ENCODE measurements at regions not wholly inside any gene's neighbourhood (a gene's known extent, or its start where the extent isn't known, plus 50 kb on each side); places are given as distances from the start of the nearest gene placed in this dataset.

DNA sequence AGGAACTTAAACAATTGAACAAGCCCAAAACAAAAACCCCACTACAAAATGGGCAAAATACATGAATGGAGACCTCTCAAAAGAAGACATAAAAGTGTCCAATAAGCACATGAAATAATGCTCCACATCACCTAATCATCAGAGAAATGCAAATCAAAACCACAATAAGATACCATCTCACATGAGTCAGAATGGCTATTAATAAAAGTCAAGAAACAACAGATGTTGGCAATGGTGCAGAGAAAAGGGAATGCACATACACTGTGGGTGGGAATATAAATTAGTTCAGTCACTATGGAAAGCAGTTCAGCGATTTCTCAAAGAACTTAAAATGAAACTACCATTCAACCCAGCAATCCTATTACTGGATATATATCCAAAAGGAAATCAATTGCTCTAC lies 337.4 kb upstream of the GRIA1 start:
- Histone ChIP-seq H3K27ac (replicated peaks) (no peak overlapping the region), H3K4me3 (no peak overlapping the region), H3K27me3 (ENCODE audit: low read depth) (peaks cover 15% of the 10 kb centered on the region), H3K4me1 (no peaks in the 10 kb centered on the region), H3K36me3 (no peaks in the 10 kb centered on the region), H3K9me3 (replicated peaks) (peaks cover 12% of the 10 kb centered on the region)
- DNase-seq, result no peak
- intact Hi-C loops (cut with micrococcal nuclease), result no loop called here
- TF ChIP-seq, protein P1, sequence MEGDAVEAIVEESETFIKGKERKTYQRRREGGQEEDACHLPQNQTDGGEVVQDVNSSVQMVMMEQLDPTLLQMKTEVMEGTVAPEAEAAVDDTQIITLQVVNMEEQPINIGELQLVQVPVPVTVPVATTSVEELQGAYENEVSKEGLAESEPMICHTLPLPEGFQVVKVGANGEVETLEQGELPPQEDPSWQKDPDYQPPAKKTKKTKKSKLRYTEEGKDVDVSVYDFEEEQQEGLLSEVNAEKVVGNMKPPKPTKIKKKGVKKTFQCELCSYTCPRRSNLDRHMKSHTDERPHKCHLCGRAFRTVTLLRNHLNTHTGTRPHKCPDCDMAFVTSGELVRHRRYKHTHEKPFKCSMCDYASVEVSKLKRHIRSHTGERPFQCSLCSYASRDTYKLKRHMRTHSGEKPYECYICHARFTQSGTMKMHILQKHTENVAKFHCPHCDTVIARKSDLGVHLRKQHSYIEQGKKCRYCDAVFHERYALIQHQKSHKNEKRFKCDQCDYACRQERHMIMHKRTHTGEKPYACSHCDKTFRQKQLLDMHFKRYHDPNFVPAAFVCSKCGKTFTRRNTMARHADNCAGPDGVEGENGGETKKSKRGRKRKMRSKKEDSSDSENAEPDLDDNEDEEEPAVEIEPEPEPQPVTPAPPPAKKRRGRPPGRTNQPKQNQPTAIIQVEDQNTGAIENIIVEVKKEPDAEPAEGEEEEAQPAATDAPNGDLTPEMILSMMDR (IDR thresholded peaks at IDR 0.05; ENCODE audit: borderline replicate concordance), result no peak

DNA sequence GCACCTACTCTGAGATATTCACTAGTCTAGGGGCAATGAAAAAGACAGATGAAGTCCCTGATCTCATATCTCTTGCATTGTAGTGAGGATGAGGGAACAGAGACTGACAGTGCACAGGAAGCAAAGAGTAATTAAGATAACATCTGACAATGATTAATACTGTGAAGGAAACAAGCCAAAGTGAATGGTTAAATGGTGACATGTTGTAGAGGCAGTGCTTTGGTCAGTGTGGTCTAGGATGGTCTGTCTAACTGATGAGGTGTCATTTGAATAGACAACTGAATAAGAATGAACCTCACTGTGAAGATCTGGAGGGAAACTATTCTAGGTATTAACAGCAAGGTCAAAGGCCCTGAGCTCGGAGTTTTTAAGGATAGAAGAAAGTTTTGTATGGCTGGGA lies 333.3 kb upstream of the GRIA1 start:
- no peak for DNase-seq
- intact Hi-C loops (cut with micrococcal nuclease), result no loop called here
- TF ChIP-seq, protein P1 (IDR thresholded peaks at IDR 0.05; ENCODE audit: borderline replicate concordance), result no peak
- no peak overlapping the region for H3K27ac ChIP-seq (replicated peaks)
- no peak overlapping the region for H3K4me3 ChIP-seq
- H3K27me3 ChIP-seq (ENCODE audit: low read depth), result no peaks in the 10 kb centered on the region
- H3K4me1 ChIP-seq, result no peaks in the 10 kb centered on the region
- H3K36me3 ChIP-seq, result no peaks in the 10 kb centered on the region
- peaks cover 8% of the 10 kb centered on the region for H3K9me3 ChIP-seq (replicated peaks)

DNA sequence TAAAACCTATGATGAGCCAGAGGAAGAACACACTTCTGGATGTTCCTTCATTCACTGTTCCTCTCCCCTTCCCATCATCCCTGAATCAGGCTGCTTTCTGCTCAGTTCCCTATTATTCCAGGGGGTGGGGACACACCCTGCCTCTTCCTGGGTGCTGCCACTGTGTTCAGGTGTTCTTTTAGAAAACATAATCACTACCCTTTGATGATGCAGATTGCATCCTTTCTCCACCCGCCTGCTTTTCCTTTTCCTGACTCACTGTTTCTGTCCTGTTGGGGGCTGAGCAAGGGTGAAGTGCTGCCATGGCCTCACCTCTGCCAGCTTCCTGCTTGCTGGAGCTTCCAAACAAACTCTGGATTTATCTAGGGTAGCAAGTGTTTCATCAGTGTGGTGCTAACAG lies 331.9 kb upstream of the GRIA1 start:
- TF ChIP-seq, protein P1 (IDR thresholded peaks at IDR 0.05; ENCODE audit: borderline replicate concordance), result no peak
- intact Hi-C loops (cut with micrococcal nuclease), result no loop called here
- Histone ChIP-seq H3K27me3 (ENCODE audit: low read depth) (no peaks in the 10 kb centered on the region), H3K36me3 (no peaks in the 10 kb centered on the region), H3K4me1 (no peaks in the 10 kb centered on the region), H3K27ac (replicated peaks) (no peak overlapping the region), H3K4me3 (no peak overlapping the region), H3K9me3 (replicated peaks) (peaks cover 7% of the 10 kb centered on the region)
- no peak for DNase-seq

DNA sequence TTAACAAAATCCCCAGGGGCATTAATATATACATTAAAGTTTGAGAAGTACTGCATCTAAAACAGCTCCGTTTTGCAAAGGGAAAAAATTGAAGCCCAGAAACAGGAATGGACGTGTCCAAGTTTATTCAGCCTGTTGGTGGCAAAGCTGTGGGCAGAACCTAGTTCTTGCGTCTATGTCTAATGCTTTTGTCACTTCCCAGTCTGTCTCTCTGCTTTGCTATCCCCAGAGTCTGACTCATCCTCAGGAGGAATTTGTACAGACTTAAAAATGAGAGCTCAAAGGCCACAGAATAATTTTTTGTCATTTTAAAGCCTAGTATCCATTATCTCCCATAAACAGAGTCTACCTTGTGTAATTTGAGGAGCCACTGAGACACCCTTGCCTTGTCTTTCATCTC lies 330.9 kb upstream of the GRIA1 start:
- TF ChIP-seq, protein P1 (IDR thresholded peaks at IDR 0.05; ENCODE audit: borderline replicate concordance), result no peak

DNA sequence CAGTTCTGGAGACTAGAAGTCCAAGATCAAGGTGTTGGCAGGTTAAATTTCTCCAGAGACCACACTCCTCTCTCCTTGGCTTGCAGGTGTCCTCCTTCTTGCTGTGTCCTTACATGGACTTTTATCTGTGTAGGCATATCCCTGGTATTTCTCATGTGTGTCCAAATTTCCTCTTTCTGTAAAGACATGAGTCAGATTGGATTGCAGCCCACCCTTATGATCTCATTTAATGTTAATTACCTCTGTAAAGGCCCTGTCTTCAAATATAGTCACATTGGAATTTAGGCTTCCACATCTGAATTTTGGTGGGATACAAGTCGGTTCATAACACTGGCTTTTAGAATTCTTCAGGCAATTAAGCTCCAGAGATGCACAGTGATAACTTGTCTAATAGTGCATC lies 322.2 kb upstream of the GRIA1 start:
- H3K9me3 ChIP-seq (replicated peaks), result no peaks in the 10 kb centered on the region
- H3K36me3 ChIP-seq, result no peaks in the 10 kb centered on the region
- no peaks in the 10 kb centered on the region for H3K27me3 ChIP-seq (ENCODE audit: low read depth)
- TF ChIP-seq, protein P1 (IDR thresholded peaks at IDR 0.05; ENCODE audit: borderline replicate concordance), result no peak
- DNase-seq, result no peak
- intact Hi-C loops (cut with micrococcal nuclease), result no loop called here
- no peak overlapping the region for H3K27ac ChIP-seq (replicated peaks)
- H3K4me1 ChIP-seq, result no peaks in the 10 kb centered on the region
- no peak overlapping the region for H3K4me3 ChIP-seq

More for the DNA sequence above, 330.9 kb upstream of the GRIA1 start:
- intact Hi-C loops (cut with micrococcal nuclease), result no loop called here
- no peaks in the 10 kb centered on the region for H3K4me1 ChIP-seq
- DNase-seq, result no peak
- H3K36me3 ChIP-seq, result no peaks in the 10 kb centered on the region
- no peaks in the 10 kb centered on the region for H3K27me3 ChIP-seq (ENCODE audit: low read depth)
- H3K27ac ChIP-seq (replicated peaks), result no peak overlapping the region
- no peak overlapping the region for H3K4me3 ChIP-seq
- no peaks in the 10 kb centered on the region for H3K9me3 ChIP-seq (replicated peaks)

DNA sequence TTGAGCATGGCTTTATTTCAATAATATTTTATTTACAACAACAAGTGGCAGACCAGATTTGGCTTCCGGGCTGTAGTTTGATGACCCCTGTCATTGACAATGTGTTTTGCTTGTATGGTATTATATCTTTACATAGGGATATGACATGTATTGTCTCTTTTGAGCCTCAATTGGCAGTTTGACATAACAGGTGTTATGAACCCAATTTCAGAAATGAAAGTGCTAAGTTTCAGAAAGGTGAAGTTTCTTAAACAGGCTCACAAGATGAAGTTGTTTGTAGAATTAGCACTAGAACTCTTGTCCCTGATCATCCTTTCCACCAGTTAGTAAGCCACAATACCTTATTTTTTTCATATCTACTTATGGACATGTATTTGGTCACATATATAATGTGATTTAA lies 303.0 kb upstream of the GRIA1 start:
- H3K36me3 ChIP-seq, result no peaks in the 10 kb centered on the region
- no peak overlapping the region for H3K4me3 ChIP-seq
- TF ChIP-seq, protein P1 (IDR thresholded peaks at IDR 0.05; ENCODE audit: borderline replicate concordance), result no peak
- H3K27me3 ChIP-seq (ENCODE audit: low read depth), result peaks cover 3% of the 10 kb centered on the region
- no peak for DNase-seq
- intact Hi-C loops (cut with micrococcal nuclease), result no loop called here
- no peaks in the 10 kb centered on the region for H3K9me3 ChIP-seq (replicated peaks)
- no peaks in the 10 kb centered on the region for H3K4me1 ChIP-seq
- no peak overlapping the region for H3K27ac ChIP-seq (replicated peaks)

All from left ventricle myocardium inferior (tissue), 1 donor.